Fibroblast of villous mesenchyme (primary cell): ENCODE measurements at regions not wholly inside any gene's neighbourhood (a gene's known extent, or its start where the extent isn't known, plus 50 kb on each side); places are given as distances from the start of the nearest gene placed in this dataset.

Source experiments
- DNase-seq: peaks from one replicate; pipeline ENCODE4 v3.0.0-alpha.2; 2010; ENCODE audit warnings: low read depth
- H3K4me3 ChIP-seq: 2 replicates; pipeline ENCODE4 v1.5.1; 2011; ENCODE audit warnings: low read depth, mild to moderate bottlenecking, low read length
- TF ChIP-seq, protein P1 (sequence below): IDR thresholded peaks from 2 replicates; pipeline ENCODE4 v1.5.1; 2012; ENCODE audit warnings: low read depth, mild to moderate bottlenecking, low read length; ENCODE audit not compliant: insufficient read depth

DNA sequence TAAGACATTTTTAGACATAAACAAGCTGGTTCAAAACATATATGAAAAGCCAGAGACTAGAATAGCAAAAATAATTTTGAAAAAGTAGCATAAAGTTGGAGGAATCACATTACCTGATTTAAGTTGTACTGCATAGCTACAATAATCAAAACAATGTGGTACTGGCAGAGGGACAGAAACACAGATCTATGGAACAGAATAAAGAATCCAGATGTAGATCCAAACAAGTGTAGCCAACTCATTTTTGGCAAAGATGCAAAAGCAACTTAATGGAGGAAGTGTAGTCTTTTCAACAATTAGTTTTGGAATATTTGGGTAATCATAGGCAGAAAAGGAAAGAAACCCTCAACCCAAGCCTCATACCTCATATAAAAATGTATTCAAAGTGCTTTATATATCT, 278.7 kb upstream of the ZNF521 start:
- no peak overlapping the region for H3K4me3 ChIP-seq
- DNase-seq: no peak
- TF ChIP-seq, protein P1, sequence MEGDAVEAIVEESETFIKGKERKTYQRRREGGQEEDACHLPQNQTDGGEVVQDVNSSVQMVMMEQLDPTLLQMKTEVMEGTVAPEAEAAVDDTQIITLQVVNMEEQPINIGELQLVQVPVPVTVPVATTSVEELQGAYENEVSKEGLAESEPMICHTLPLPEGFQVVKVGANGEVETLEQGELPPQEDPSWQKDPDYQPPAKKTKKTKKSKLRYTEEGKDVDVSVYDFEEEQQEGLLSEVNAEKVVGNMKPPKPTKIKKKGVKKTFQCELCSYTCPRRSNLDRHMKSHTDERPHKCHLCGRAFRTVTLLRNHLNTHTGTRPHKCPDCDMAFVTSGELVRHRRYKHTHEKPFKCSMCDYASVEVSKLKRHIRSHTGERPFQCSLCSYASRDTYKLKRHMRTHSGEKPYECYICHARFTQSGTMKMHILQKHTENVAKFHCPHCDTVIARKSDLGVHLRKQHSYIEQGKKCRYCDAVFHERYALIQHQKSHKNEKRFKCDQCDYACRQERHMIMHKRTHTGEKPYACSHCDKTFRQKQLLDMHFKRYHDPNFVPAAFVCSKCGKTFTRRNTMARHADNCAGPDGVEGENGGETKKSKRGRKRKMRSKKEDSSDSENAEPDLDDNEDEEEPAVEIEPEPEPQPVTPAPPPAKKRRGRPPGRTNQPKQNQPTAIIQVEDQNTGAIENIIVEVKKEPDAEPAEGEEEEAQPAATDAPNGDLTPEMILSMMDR: no peak

DNA sequence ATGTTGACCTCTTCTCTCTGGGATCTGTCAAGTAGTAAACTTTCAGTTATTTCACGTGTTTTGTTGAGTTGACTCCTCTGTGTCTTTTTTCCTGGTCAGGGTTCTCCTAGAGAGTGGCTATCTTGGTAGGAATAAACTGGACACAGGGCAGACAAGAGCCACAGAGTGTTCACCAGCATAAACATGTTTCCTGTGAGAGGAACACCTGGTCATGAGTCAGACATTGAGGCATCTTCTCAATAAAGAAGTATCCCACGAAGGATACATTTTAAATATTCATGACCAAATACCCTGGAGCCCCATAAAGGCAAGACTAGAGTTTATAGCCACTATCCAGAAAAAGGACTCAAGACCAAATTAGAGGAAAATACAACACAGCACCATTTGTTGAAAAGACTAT, 269.7 kb upstream of the ZNF521 start:
- TF ChIP-seq, protein P1: no peak
- no peak for DNase-seq
- no peak overlapping the region for H3K4me3 ChIP-seq

DNA sequence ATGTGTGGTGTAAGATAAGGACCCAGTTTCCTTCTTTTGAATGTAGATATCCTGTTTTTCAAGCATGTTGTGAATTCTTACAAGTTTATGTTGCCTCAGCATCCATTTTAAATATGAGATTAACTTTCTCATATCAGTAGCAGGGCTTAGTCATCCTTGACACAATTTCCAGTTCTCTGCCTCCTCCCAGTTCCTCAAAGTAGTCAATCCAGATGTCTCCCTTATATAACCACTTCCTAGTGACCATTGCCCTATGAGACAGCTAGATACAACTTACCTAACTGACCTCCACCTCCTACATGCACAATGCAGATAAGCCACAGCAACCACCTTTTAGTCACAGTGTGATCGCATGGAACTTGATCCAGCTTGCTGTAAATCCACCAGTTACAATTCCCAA, 269.2 kb upstream of the ZNF521 start:
- TF ChIP-seq, protein P1: no peak
- DNase-seq: no peak

DNA sequence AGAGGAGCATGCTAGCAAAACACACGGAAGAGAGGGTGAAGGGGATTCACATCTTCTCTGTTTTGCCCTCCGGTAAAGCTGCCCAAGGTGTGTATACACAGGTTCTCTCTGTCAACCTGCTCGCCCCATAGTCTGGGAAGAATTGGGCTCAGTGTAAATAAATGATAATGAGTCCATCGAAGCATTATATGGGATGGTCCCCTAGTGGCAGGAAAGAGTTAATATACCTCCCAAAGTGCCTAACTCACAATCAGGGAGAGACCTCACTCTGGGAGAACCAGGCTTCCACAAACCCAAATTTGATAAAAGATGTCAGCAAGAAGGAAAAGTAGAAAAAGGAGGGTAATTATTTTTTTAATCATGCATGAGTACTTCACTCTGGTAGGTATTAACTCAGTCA, 262.2 kb upstream of the ZNF521 start:
- DNase-seq: no peak
- no peak overlapping the region for H3K4me3 ChIP-seq
- TF ChIP-seq, protein P1: no peak

More for the DNA sequence above, 269.2 kb upstream of the ZNF521 start:
- no peak overlapping the region for H3K4me3 ChIP-seq

DNA sequence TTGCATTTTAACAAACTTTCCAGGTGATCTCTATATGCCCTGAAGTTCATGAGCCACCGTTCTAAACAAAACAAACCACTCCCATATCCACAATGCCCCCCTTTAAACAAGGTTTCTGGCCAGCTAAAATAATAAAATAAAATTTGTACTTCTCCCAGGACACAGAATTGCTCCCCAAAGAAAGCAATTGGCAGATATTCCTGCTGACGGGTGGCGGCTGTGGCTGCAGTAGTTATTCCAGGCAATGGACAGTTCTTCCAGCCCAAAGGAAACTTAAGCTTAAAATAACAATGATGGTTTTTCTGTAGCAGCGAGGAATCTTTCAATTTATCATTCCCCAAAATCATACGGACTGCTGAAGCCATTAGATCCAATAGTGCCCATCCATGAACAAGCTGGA, 260.5 kb upstream of the ZNF521 start:
- TF ChIP-seq, protein P1: no peak
- no peak for DNase-seq
- H3K4me3 ChIP-seq: no peak overlapping the region

DNA sequence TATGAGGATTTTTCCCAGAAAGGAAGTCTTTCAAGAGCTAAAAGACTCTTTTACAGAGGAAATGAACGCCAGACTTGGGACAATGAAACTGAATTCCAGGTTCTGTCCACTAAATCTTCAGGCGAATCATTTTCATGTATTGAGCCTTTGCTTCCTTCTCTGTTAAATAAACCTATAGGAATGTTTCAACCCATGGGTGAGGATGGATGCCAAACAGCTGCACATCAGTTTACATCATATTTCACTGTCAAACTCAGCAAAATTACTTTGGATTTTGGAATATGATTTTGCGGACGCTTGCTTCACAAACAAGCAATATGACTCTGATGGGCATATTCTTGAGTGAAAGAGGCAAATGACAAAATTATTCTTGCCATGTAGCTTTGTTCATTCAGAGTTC, 256.1 kb upstream of the ZNF521 start:
- TF ChIP-seq, protein P1: no peak
- DNase-seq: no peak
- no peak overlapping the region for H3K4me3 ChIP-seq

DNA sequence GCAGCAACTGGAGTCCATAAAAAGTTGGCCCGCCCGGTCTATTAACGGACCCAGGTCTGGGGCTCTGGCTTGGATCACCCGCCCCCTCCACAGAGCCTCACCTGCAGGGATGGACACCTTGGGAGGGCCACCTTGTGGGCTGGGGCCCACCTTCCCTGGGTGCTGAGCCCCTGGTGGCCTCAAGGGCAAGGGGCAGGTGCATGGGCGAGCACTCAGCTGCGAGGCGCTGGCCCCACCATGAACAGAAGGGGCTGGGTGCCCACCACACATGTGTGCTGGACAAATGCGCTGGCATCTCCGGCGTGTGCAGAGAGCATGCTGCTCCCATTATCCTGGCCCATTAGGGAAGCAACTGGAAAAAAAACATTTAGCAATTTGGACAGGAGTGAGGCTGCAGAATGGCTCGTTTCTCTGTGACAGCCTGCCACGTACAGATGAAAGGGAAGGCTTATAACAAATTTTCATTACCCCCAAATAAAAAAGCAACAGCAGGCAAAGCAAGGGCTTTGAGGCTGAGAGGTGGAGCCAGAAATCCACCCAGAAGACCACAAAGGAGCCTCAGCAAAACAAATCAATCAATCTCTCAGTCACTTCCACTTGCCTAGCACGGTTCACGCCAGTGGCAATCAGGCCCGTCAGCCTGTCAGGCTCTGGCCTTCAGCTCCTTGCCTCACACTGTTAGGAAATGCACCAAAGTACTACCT, 253.1 kb upstream of the ZNF521 start:
- H3K4me3 ChIP-seq: no peak overlapping the region
- no peak for DNase-seq
- TF ChIP-seq, protein P1: no peak
